ENCODE measurements at regions not wholly inside any gene's neighbourhood (a gene's known extent, or its start where the extent isn't known, plus 50 kb on each side); places are given as distances from the start of the nearest gene placed in this dataset.
"Not testable (repeated sequence)": the region's sequence is repeated elsewhere in the genome, so short reads cannot be mapped to it uniquely, and the experiment has no call there.

- no peak for DNase-seq (ENCODE audit: low spot score)
Observed at GRCh38 chr7:130948822-130949221, 214.8 kb upstream of the KLF14 start.

- DNase-seq (ENCODE audit: low spot score): no peak
Observed at GRCh38 chr7:130949550-130949949, 215.5 kb upstream of the KLF14 start.

GRCh38 chr7:130950054-130950453, 216.0 kb upstream of the KLF14 start:
- no peak for DNase-seq (ENCODE audit: low spot score)

- no peak for DNase-seq (ENCODE audit: low spot score)
Observed at GRCh38 chr7:130950741-130951140, 216.7 kb upstream of the KLF14 start.

- DNase-seq (ENCODE audit: low spot score): no peak
Observed at GRCh38 chr7:130951303-130951975, 217.4 kb upstream of the KLF14 start.

- no peak for DNase-seq (ENCODE audit: low spot score)
Observed at GRCh38 chr7:130951976-130952876, 218.2 kb upstream of the KLF14 start.

- DNase-seq (ENCODE audit: low spot score): no peak
Observed at GRCh38 chr7:130953196-130953595, 219.2 kb upstream of the KLF14 start.

- no peak for DNase-seq (ENCODE audit: low spot score)
Observed at GRCh38 chr7:130954918-130955564, 221.0 kb upstream of the KLF14 start.

GRCh38 chr7:130955565-130955919, 221.5 kb upstream of the KLF14 start:
- no peak for DNase-seq (ENCODE audit: low spot score)

GRCh38 chr7:130956417-130957136, 222.6 kb upstream of the KLF14 start:
- no peak for DNase-seq (ENCODE audit: low spot score)

GRCh38 chr7:130957137-130957513, 223.1 kb upstream of the KLF14 start:
- DNase-seq (ENCODE audit: low spot score): no peak

GRCh38 chr7:130957722-130958435, 223.9 kb upstream of the KLF14 start:
- not testable (repeated sequence) for DNase-seq (ENCODE audit: low spot score)

GRCh38 chr7:130958846-130959245, 224.8 kb upstream of the KLF14 start:
- no peak for DNase-seq (ENCODE audit: low spot score)

- DNase-seq (ENCODE audit: low spot score): no peak
Observed at GRCh38 chr7:130959743-130960207, 225.8 kb upstream of the KLF14 start.

- peak; percentile 68 for DNase-seq (ENCODE audit: low spot score)
Observed at GRCh38 chr7:130960208-130960988, 226.4 kb upstream of the KLF14 start.

GRCh38 chr7:130961128-130961601, 227.2 kb upstream of the KLF14 start:
- DNase-seq (ENCODE audit: low spot score): no peak

GRCh38 chr7:130962109-130962508, 228.1 kb upstream of the KLF14 start:
- no peak for DNase-seq (ENCODE audit: low spot score)

GRCh38 chr7:130963339-130963738, 229.3 kb upstream of the KLF14 start:
- DNase-seq (ENCODE audit: low spot score): no peak

GRCh38 chr7:130965515-130965914, 231.5 kb upstream of the KLF14 start:
- DNase-seq (ENCODE audit: low spot score): no peak

GRCh38 chr7:130966246-130967009, 232.4 kb upstream of the KLF14 start:
- peak; percentile 50 for DNase-seq (ENCODE audit: low spot score)
